H9 (cell line): ENCODE measurements at regions not wholly inside any gene's neighbourhood (a gene's known extent, or its start where the extent isn't known, plus 50 kb on each side); places are given as distances from the start of the nearest gene placed in this dataset.

Source experiments
- DNase-seq: peaks from one replicate; pipeline ENCODE4 v3.0.0-alpha.2; 2017
- H2AFZ ChIP-seq: one replicate; pipeline ENCODE4 v1.6.1; 2013; ENCODE audit warnings: mild to moderate bottlenecking, low read length, control low read depth, moderate library complexity
- H2AK5ac ChIP-seq: 2 replicates; pipeline ENCODE4 v1.6.1; 2013; ENCODE audit warnings: low read length, control low read depth, mixed read lengths; ENCODE audit not compliant: insufficient read length
- H2BK120ac ChIP-seq: one replicate; pipeline ENCODE4 v1.6.1; 2013; ENCODE audit warnings: low read depth, mild to moderate bottlenecking, low read length, control low read depth, inconsistent platforms; ENCODE audit not compliant: poor library complexity, severe bottlenecking
- H2BK12ac ChIP-seq: 2 replicates; pipeline ENCODE4 v1.6.1; 2013; ENCODE audit warnings: low read length, control low read depth, mixed read lengths, low read depth; ENCODE audit not compliant: insufficient read length
- H2BK15ac ChIP-seq: 2 replicates; pipeline ENCODE4 v1.6.1; 2013; ENCODE audit warnings: low read depth, low read length, control low read depth
- H2BK20ac ChIP-seq: one replicate; pipeline ENCODE4 v1.6.1; 2013; ENCODE audit warnings: low read depth, mild to moderate bottlenecking, low read length, control low read depth, inconsistent platforms; ENCODE audit not compliant: poor library complexity, severe bottlenecking
- H2BK5ac ChIP-seq: 2 replicates; pipeline ENCODE4 v1.6.1; 2013; ENCODE audit warnings: low read length, control low read depth, mixed read lengths; ENCODE audit not compliant: insufficient read length
- H3K14ac ChIP-seq: 2 replicates; pipeline ENCODE4 v1.6.1; 2013; ENCODE audit warnings: low read length, control low read depth; ENCODE audit not compliant: insufficient read depth
- H3K18ac ChIP-seq: 2 replicates; pipeline ENCODE4 v1.6.1; 2013; ENCODE audit warnings: low read depth, mild to moderate bottlenecking, mixed read lengths, low read length, control low read depth; ENCODE audit not compliant: insufficient read length
- H3K23ac ChIP-seq: 2 replicates; pipeline ENCODE4 v1.6.1; 2013; ENCODE audit warnings: low read length, control low read depth, mixed read lengths, low read depth; ENCODE audit not compliant: insufficient read length
- H3K23me2 ChIP-seq: 2 replicates; pipeline ENCODE4 v1.6.1; 2013; ENCODE audit warnings: low read depth, mild to moderate bottlenecking, mixed read lengths, low read length, control low read depth; ENCODE audit not compliant: insufficient read length, poor library complexity, severe bottlenecking
- H3K27ac ChIP-seq: 2 replicates; pipeline ENCODE4 v1.5.1; 2013; ENCODE audit warnings: low read length, control low read depth, mixed read lengths, low read depth; ENCODE audit not compliant: insufficient read length
- H3K27me3 ChIP-seq: 2 replicates; pipeline ENCODE4 v1.6.1; 2013; ENCODE audit warnings: low read length, control low read depth, inconsistent platforms; ENCODE audit not compliant: insufficient read depth
- H3K4ac ChIP-seq: 2 replicates; pipeline ENCODE4 v1.6.1; 2013; ENCODE audit warnings: low read depth, mild to moderate bottlenecking, control low read depth, inconsistent platforms, low read length, moderate library complexity
- H3K4me1 ChIP-seq: 2 replicates; pipeline ENCODE4 v1.6.1; 2013; ENCODE audit warnings: low read length, control low read depth, inconsistent platforms; ENCODE audit not compliant: insufficient read depth
- H3K4me2 ChIP-seq: 2 replicates; pipeline ENCODE4 v1.6.1; 2013; ENCODE audit warnings: low read length, control low read depth, mixed read lengths; ENCODE audit not compliant: insufficient read length, insufficient read depth
- H3K56ac ChIP-seq: 2 replicates; pipeline ENCODE4 v1.6.1; 2013; ENCODE audit warnings: low read depth, mild to moderate bottlenecking, mixed read lengths, low read length, control low read depth; ENCODE audit not compliant: insufficient read length
- H3K79me1 ChIP-seq: 2 replicates; pipeline ENCODE4 v1.6.1; 2013; ENCODE audit warnings: low read depth, mild to moderate bottlenecking, moderate library complexity, low read length, control low read depth, inconsistent platforms; ENCODE audit not compliant: insufficient read depth, poor library complexity, severe bottlenecking
- H3K79me2 ChIP-seq: 2 replicates; pipeline ENCODE4 v1.6.1; 2013; ENCODE audit warnings: low read length, control low read depth, inconsistent platforms; ENCODE audit not compliant: insufficient read depth
- H3K9ac ChIP-seq: 2 replicates; pipeline ENCODE4 v1.6.1; 2013; ENCODE audit warnings: low read length, control low read depth, mixed read lengths; ENCODE audit not compliant: insufficient read length; ENCODE audit errors: extremely low read depth
- H3K9me3 ChIP-seq: one replicate; pipeline ENCODE4 v1.6.1; 2013; ENCODE audit warnings: low read depth, low read length, inconsistent platforms; ENCODE audit not compliant: control insufficient read depth
- H3T11ph ChIP-seq: one replicate; pipeline ENCODE4 v1.6.1; 2013; ENCODE audit warnings: mild to moderate bottlenecking, low read length, control low read depth, inconsistent platforms
- H4K20me1 ChIP-seq: one replicate; pipeline ENCODE4 v1.6.1; 2013; ENCODE audit not compliant: control insufficient read depth, insufficient read length, insufficient read depth
- H4K5ac ChIP-seq: 2 replicates; pipeline ENCODE4 v1.6.1; 2013; ENCODE audit warnings: low read depth, mild to moderate bottlenecking, mixed read lengths, low read length, control low read depth; ENCODE audit not compliant: insufficient read length
- H4K8ac ChIP-seq: replicated peaks from 2 replicates; pipeline ENCODE4 v1.6.1; 2013; ENCODE audit warnings: low read length, control low read depth, mixed read lengths, low read depth; ENCODE audit not compliant: insufficient read length
- H4K91ac ChIP-seq: 2 replicates; pipeline ENCODE4 v1.6.1; 2013; ENCODE audit warnings: low read depth, mild to moderate bottlenecking, moderate library complexity, mixed read lengths, low read length, control low read depth; ENCODE audit not compliant: insufficient read length
- H3K27ac Mint-ChIP-seq, 3 experiments: 2 replicates in 2 of 3; 3 replicates in 1 of 3; pipeline ENCODE4 v1.8.0; 2020 to 2021; ENCODE audit warnings: mixed read lengths in 3 of 3, mild to moderate bottlenecking in 1 of 3, moderate library complexity in 1 of 3
- H3K27me3 Mint-ChIP-seq: 2 replicates; pipeline ENCODE4 v1.8.0; 2021; ENCODE audit warnings: low read depth, mild to moderate bottlenecking, moderate library complexity, mixed read lengths
- H3K36me3 Mint-ChIP-seq, 3 experiments: 2 replicates in 2 of 3; 3 replicates in 1 of 3; pipeline ENCODE4 v1.8.0; 2020 to 2021; ENCODE audit warnings: low read depth in 3 of 3, mixed read lengths in 3 of 3; ENCODE audit not compliant: insufficient read depth in 1 of 3
- H3K4me1 Mint-ChIP-seq, 2 experiments: 2 replicates each; pipeline ENCODE4 v1.8.0; 2020; ENCODE audit warnings: mixed read lengths in 2 of 2
- H3K4me3 Mint-ChIP-seq, 2 experiments: 2 replicates in 1 of 2; 3 replicates in 1 of 2; pipeline ENCODE4 v1.8.0; 2020 to 2021; ENCODE audit warnings: mild to moderate bottlenecking in 2 of 2, mixed read lengths in 2 of 2, moderate library complexity in 1 of 2
- H3K9me3 Mint-ChIP-seq, 2 experiments: 2 replicates in 1 of 2; 3 replicates in 1 of 2; pipeline ENCODE4 v1.8.0; 2020; ENCODE audit warnings: mild to moderate bottlenecking in 2 of 2, mixed read lengths in 2 of 2, moderate library complexity in 1 of 2
- CTCF ChIP-seq: fragments of 200-600 bp; sonication (generic); conservative IDR thresholded peaks from 3 replicates; pipeline ENCODE4 v1.8.0; 2021; ENCODE audit warnings: antibody characterized with exemption, mild to moderate bottlenecking
- WGBS: extraction: QIAGEN DNeasy Blood & Tissue Kit; methylation state at CpG from one replicate; pipeline ENCODE4 v1.1.7; 2013; ENCODE audit warnings: missing lambda C conversion rate, low lambda C conversion rate, mixed read lengths; ENCODE audit not compliant: insufficient read length; ENCODE audit errors: extremely low coverage; 5-methylcytosine and 5-hydroxymethylcytosine counted together

GRCh38 chr9:91500509-91501014, 76.9 kb upstream of the NFIL3 start:
- Histone ChIP-seq H4K8ac (no peak overlapping the region), H3K4me1 (no peaks in the 10 kb centered on the region; the same call in 1 of the 2 replicates), H3K23ac (no peak overlapping the region), H2BK15ac (no peak overlapping the region), H3K4me2 (no peak overlapping the region), H2BK20ac (no peak overlapping the region), H2BK120ac (no peak overlapping the region), H2BK5ac (no peak overlapping the region), H3K9ac (no peak overlapping the region), H3K56ac (no peak overlapping the region), H3K4ac (no peak overlapping the region), H3K23me2 (no peaks in the 10 kb centered on the region), H3K27ac (no peak overlapping the region), H2BK12ac (no peak overlapping the region), H3K14ac (no peak overlapping the region), H4K5ac (no peak overlapping the region), H3K79me1 (no peaks in the 10 kb centered on the region), H2AK5ac (no peak overlapping the region), H3T11ph (no peak overlapping the region), H3K27me3 (no peaks in the 10 kb centered on the region), H2AFZ (no peak overlapping the region), H4K91ac (no peak overlapping the region), H3K18ac (no peak overlapping the region), H4K20me1 (no peaks in the 10 kb centered on the region), H3K79me2 (no peaks in the 10 kb centered on the region), H3K9me3 (no peaks in the 10 kb centered on the region)
- whole genome bisulfite sequencing, result no CpG with 5 or more reads among the region's 9 CpGs
- DNase-seq, result no peak
- Mint-ChIP-seq H3K9me3 (no peaks in the 10 kb centered on the region; a peak in 1 of 5 replicates), H3K27ac (no peak overlapping the region; a peak in 1 of 7 replicates), H3K27me3 (no peaks in the 10 kb centered on the region), H3K4me1 (peaks cover 9 to 18% of the 10 kb centered on the region in 2 experiments), H3K36me3 (no peaks in the 10 kb centered on the region), H3K4me3 (no peak overlapping the region)
- no peak for TF ChIP-seq CTCF
